H9 (cell line): ENCODE measurements at regions not wholly inside any gene's neighbourhood (a gene's known extent, or its start where the extent isn't known, plus 50 kb on each side); places are given as distances from the start of the nearest gene placed in this dataset.

ENCODE experiments used
- DNase-seq: peaks from one replicate; pipeline ENCODE4 v3.0.0-alpha.2; 2017
- H2AFZ ChIP-seq: one replicate; pipeline ENCODE4 v1.6.1; 2013; ENCODE audit warnings: mild to moderate bottlenecking, low read length, control low read depth, moderate library complexity
- H2AK5ac ChIP-seq: 2 replicates; pipeline ENCODE4 v1.6.1; 2013; ENCODE audit warnings: low read length, control low read depth, mixed read lengths; ENCODE audit not compliant: insufficient read length
- H2BK120ac ChIP-seq: one replicate; pipeline ENCODE4 v1.6.1; 2013; ENCODE audit warnings: low read depth, mild to moderate bottlenecking, low read length, control low read depth, inconsistent platforms; ENCODE audit not compliant: poor library complexity, severe bottlenecking
- H2BK12ac ChIP-seq: 2 replicates; pipeline ENCODE4 v1.6.1; 2013; ENCODE audit warnings: low read length, control low read depth, mixed read lengths, low read depth; ENCODE audit not compliant: insufficient read length
- H2BK15ac ChIP-seq: 2 replicates; pipeline ENCODE4 v1.6.1; 2013; ENCODE audit warnings: low read depth, low read length, control low read depth
- H2BK20ac ChIP-seq: one replicate; pipeline ENCODE4 v1.6.1; 2013; ENCODE audit warnings: low read depth, mild to moderate bottlenecking, low read length, control low read depth, inconsistent platforms; ENCODE audit not compliant: poor library complexity, severe bottlenecking
- H2BK5ac ChIP-seq: 2 replicates; pipeline ENCODE4 v1.6.1; 2013; ENCODE audit warnings: low read length, control low read depth, mixed read lengths; ENCODE audit not compliant: insufficient read length
- H3K14ac ChIP-seq: 2 replicates; pipeline ENCODE4 v1.6.1; 2013; ENCODE audit warnings: low read length, control low read depth; ENCODE audit not compliant: insufficient read depth
- H3K18ac ChIP-seq: 2 replicates; pipeline ENCODE4 v1.6.1; 2013; ENCODE audit warnings: low read depth, mild to moderate bottlenecking, mixed read lengths, low read length, control low read depth; ENCODE audit not compliant: insufficient read length
- H3K23ac ChIP-seq: 2 replicates; pipeline ENCODE4 v1.6.1; 2013; ENCODE audit warnings: low read length, control low read depth, mixed read lengths, low read depth; ENCODE audit not compliant: insufficient read length
- H3K23me2 ChIP-seq: 2 replicates; pipeline ENCODE4 v1.6.1; 2013; ENCODE audit warnings: low read depth, mild to moderate bottlenecking, mixed read lengths, low read length, control low read depth; ENCODE audit not compliant: insufficient read length, poor library complexity, severe bottlenecking
- H3K27ac ChIP-seq: 2 replicates; pipeline ENCODE4 v1.5.1; 2013; ENCODE audit warnings: low read length, control low read depth, mixed read lengths, low read depth; ENCODE audit not compliant: insufficient read length
- H3K27me3 ChIP-seq: 2 replicates; pipeline ENCODE4 v1.6.1; 2013; ENCODE audit warnings: low read length, control low read depth, inconsistent platforms; ENCODE audit not compliant: insufficient read depth
- H3K4ac ChIP-seq: 2 replicates; pipeline ENCODE4 v1.6.1; 2013; ENCODE audit warnings: low read depth, mild to moderate bottlenecking, control low read depth, inconsistent platforms, low read length, moderate library complexity
- H3K4me1 ChIP-seq: 2 replicates; pipeline ENCODE4 v1.6.1; 2013; ENCODE audit warnings: low read length, control low read depth, inconsistent platforms; ENCODE audit not compliant: insufficient read depth
- H3K4me2 ChIP-seq: 2 replicates; pipeline ENCODE4 v1.6.1; 2013; ENCODE audit warnings: low read length, control low read depth, mixed read lengths; ENCODE audit not compliant: insufficient read length, insufficient read depth
- H3K56ac ChIP-seq: 2 replicates; pipeline ENCODE4 v1.6.1; 2013; ENCODE audit warnings: low read depth, mild to moderate bottlenecking, mixed read lengths, low read length, control low read depth; ENCODE audit not compliant: insufficient read length
- H3K79me1 ChIP-seq: 2 replicates; pipeline ENCODE4 v1.6.1; 2013; ENCODE audit warnings: low read depth, mild to moderate bottlenecking, moderate library complexity, low read length, control low read depth, inconsistent platforms; ENCODE audit not compliant: insufficient read depth, poor library complexity, severe bottlenecking
- H3K79me2 ChIP-seq: 2 replicates; pipeline ENCODE4 v1.6.1; 2013; ENCODE audit warnings: low read length, control low read depth, inconsistent platforms; ENCODE audit not compliant: insufficient read depth
- H3K9ac ChIP-seq: 2 replicates; pipeline ENCODE4 v1.6.1; 2013; ENCODE audit warnings: low read length, control low read depth, mixed read lengths; ENCODE audit not compliant: insufficient read length; ENCODE audit errors: extremely low read depth
- H3K9me3 ChIP-seq: one replicate; pipeline ENCODE4 v1.6.1; 2013; ENCODE audit warnings: low read depth, low read length, inconsistent platforms; ENCODE audit not compliant: control insufficient read depth
- H3T11ph ChIP-seq: one replicate; pipeline ENCODE4 v1.6.1; 2013; ENCODE audit warnings: mild to moderate bottlenecking, low read length, control low read depth, inconsistent platforms
- H4K20me1 ChIP-seq: one replicate; pipeline ENCODE4 v1.6.1; 2013; ENCODE audit not compliant: control insufficient read depth, insufficient read length, insufficient read depth
- H4K5ac ChIP-seq: 2 replicates; pipeline ENCODE4 v1.6.1; 2013; ENCODE audit warnings: low read depth, mild to moderate bottlenecking, mixed read lengths, low read length, control low read depth; ENCODE audit not compliant: insufficient read length
- H4K8ac ChIP-seq: replicated peaks from 2 replicates; pipeline ENCODE4 v1.6.1; 2013; ENCODE audit warnings: low read length, control low read depth, mixed read lengths, low read depth; ENCODE audit not compliant: insufficient read length
- H4K91ac ChIP-seq: 2 replicates; pipeline ENCODE4 v1.6.1; 2013; ENCODE audit warnings: low read depth, mild to moderate bottlenecking, moderate library complexity, mixed read lengths, low read length, control low read depth; ENCODE audit not compliant: insufficient read length
- H3K27ac Mint-ChIP-seq, 3 experiments: 2 replicates in 2 of 3; 3 replicates in 1 of 3; pipeline ENCODE4 v1.8.0; 2020 to 2021; ENCODE audit warnings: mixed read lengths in 3 of 3, mild to moderate bottlenecking in 1 of 3, moderate library complexity in 1 of 3
- H3K27me3 Mint-ChIP-seq: 2 replicates; pipeline ENCODE4 v1.8.0; 2021; ENCODE audit warnings: low read depth, mild to moderate bottlenecking, moderate library complexity, mixed read lengths
- H3K36me3 Mint-ChIP-seq, 3 experiments: 2 replicates in 2 of 3; 3 replicates in 1 of 3; pipeline ENCODE4 v1.8.0; 2020 to 2021; ENCODE audit warnings: low read depth in 3 of 3, mixed read lengths in 3 of 3; ENCODE audit not compliant: insufficient read depth in 1 of 3
- H3K4me1 Mint-ChIP-seq, 2 experiments: 2 replicates each; pipeline ENCODE4 v1.8.0; 2020; ENCODE audit warnings: mixed read lengths in 2 of 2
- H3K4me3 Mint-ChIP-seq, 2 experiments: 2 replicates in 1 of 2; 3 replicates in 1 of 2; pipeline ENCODE4 v1.8.0; 2020 to 2021; ENCODE audit warnings: mild to moderate bottlenecking in 2 of 2, mixed read lengths in 2 of 2, moderate library complexity in 1 of 2
- H3K9me3 Mint-ChIP-seq, 2 experiments: 2 replicates in 1 of 2; 3 replicates in 1 of 2; pipeline ENCODE4 v1.8.0; 2020; ENCODE audit warnings: mild to moderate bottlenecking in 2 of 2, mixed read lengths in 2 of 2, moderate library complexity in 1 of 2
- WGBS: extraction: QIAGEN DNeasy Blood & Tissue Kit; methylation state at CpG from one replicate; pipeline ENCODE4 v1.1.7; 2013; ENCODE audit warnings: missing lambda C conversion rate, low lambda C conversion rate, mixed read lengths; ENCODE audit not compliant: insufficient read length; ENCODE audit errors: extremely low coverage; 5-methylcytosine and 5-hydroxymethylcytosine counted together
- TF ChIP-seq, protein P1 (sequence below): fragments of 200-600 bp; sonication (generic); conservative IDR thresholded peaks from 3 replicates; pipeline ENCODE4 v1.8.0; 2021; ENCODE audit warnings: antibody characterized with exemption, mild to moderate bottlenecking

DNA sequence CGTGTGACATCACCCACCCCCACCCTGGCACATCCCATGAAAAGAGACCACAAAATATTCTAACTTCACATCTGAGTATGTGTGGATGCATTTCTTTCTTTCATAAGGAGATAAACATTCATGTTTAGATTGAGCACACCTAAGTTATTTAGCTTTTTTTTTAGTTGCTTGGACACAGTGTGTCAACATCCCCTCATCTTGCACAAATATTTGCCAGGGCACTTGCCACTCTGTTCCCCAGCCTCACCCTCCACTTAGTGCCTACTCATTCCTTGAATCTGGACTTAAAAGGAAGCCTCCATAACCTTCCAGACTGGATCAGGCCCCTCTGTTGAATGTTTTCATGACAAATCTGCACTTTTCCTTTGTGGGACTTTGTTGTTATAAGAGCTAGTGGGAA is 338.9 kb upstream of the IGFBP3 start:
- no peaks in the 10 kb centered on the region for H4K20me1 ChIP-seq
- TF ChIP-seq, protein P1, sequence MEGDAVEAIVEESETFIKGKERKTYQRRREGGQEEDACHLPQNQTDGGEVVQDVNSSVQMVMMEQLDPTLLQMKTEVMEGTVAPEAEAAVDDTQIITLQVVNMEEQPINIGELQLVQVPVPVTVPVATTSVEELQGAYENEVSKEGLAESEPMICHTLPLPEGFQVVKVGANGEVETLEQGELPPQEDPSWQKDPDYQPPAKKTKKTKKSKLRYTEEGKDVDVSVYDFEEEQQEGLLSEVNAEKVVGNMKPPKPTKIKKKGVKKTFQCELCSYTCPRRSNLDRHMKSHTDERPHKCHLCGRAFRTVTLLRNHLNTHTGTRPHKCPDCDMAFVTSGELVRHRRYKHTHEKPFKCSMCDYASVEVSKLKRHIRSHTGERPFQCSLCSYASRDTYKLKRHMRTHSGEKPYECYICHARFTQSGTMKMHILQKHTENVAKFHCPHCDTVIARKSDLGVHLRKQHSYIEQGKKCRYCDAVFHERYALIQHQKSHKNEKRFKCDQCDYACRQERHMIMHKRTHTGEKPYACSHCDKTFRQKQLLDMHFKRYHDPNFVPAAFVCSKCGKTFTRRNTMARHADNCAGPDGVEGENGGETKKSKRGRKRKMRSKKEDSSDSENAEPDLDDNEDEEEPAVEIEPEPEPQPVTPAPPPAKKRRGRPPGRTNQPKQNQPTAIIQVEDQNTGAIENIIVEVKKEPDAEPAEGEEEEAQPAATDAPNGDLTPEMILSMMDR: no peak
- H2BK120ac ChIP-seq: no peak overlapping the region
- no peak overlapping the region for H2BK15ac ChIP-seq
- H3K56ac ChIP-seq: no peak overlapping the region
- no CpG with 5 or more reads among the region's 1 CpG for WGBS
- no peaks in the 10 kb centered on the region for H3K4me1 ChIP-seq
- H2BK20ac ChIP-seq: no peak overlapping the region
- H3K9ac ChIP-seq: no peak overlapping the region
- no peaks in the 10 kb centered on the region for H3K27me3 ChIP-seq
- H3K4me1 Mint-ChIP-seq: no peaks in the 10 kb centered on the region
- H2BK12ac ChIP-seq: no peak overlapping the region
- no peak overlapping the region for H3T11ph ChIP-seq
- H3K27ac ChIP-seq: no peak overlapping the region
- H3K9me3 ChIP-seq: peaks cover 10% of the 10 kb centered on the region
- no peaks in the 10 kb centered on the region for H3K23me2 ChIP-seq
- DNase-seq: no peak
- no peak overlapping the region for H3K4me2 ChIP-seq
- H3K18ac ChIP-seq: no peak overlapping the region
- H3K79me2 ChIP-seq: no peaks in the 10 kb centered on the region
- H3K36me3 Mint-ChIP-seq: peaks cover 14 to 35% (median 24%) of the 10 kb centered on the region in 3 experiments
- no peak overlapping the region for H2AFZ ChIP-seq
- no peak overlapping the region for H4K5ac ChIP-seq
- no peak overlapping the region for H3K4ac ChIP-seq
- H4K91ac ChIP-seq: no peak overlapping the region
- H4K8ac ChIP-seq: no peak overlapping the region
- no peak overlapping the region for H2BK5ac ChIP-seq
- H2AK5ac ChIP-seq: no peak overlapping the region
- H3K27me3 Mint-ChIP-seq: no peaks in the 10 kb centered on the region; the same call in 1 of the 2 replicates
- no peak overlapping the region for H3K27ac Mint-ChIP-seq
- H3K4me3 Mint-ChIP-seq: no peak overlapping the region
- H3K9me3 Mint-ChIP-seq: peaks cover 40 to 55% of the 10 kb centered on the region in 2 experiments
- H3K79me1 ChIP-seq: no peaks in the 10 kb centered on the region
- H3K23ac ChIP-seq: no peak overlapping the region
- H3K14ac ChIP-seq: no peak overlapping the region
